Loucy (cell line): ENCODE measurements at regions not wholly inside any gene's neighbourhood (a gene's known extent, or its start where the extent isn't known, plus 50 kb on each side); places are given as distances from the start of the nearest gene placed in this dataset.

ENCODE experiments used
- EZH2phosphoT487 ChIP-seq: fragments of 200-600 bp; IDR thresholded peaks from 2 replicates; pipeline ENCODE4 v1.6.1; 2018; ENCODE audit warnings: antibody characterized with exemption, mild to moderate bottlenecking, moderate library complexity, borderline replicate concordance
- TF ChIP-seq, protein P1 (sequence below): fragments of 200-600 bp; sonication (generic); conservative IDR thresholded peaks from 2 replicates; pipeline ENCODE4 v1.5.1; 2014; ENCODE audit warnings: mild to moderate bottlenecking, antibody characterized with exemption, low read length

DNA sequence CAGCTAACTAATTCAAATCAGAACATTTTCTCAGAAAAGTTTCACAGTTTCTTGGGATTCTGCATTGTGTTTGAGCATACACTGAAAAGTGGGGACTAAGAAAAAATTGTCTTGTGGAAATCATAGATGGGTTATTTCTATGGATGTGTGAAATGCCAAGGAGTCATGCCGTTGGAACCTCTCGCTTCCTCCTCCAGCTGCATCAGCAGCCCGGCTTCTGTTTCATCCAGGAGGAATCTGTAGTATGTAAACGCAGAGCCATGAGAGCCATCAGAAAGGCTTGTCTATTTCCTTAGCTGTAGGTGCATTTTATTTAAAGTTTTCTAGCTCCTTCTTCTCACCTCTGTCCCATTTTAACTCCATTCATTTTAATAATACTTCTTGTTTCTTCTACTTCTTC is 1144.1 kb downstream of the GATA3 start:
- TF ChIP-seq, protein P1, sequence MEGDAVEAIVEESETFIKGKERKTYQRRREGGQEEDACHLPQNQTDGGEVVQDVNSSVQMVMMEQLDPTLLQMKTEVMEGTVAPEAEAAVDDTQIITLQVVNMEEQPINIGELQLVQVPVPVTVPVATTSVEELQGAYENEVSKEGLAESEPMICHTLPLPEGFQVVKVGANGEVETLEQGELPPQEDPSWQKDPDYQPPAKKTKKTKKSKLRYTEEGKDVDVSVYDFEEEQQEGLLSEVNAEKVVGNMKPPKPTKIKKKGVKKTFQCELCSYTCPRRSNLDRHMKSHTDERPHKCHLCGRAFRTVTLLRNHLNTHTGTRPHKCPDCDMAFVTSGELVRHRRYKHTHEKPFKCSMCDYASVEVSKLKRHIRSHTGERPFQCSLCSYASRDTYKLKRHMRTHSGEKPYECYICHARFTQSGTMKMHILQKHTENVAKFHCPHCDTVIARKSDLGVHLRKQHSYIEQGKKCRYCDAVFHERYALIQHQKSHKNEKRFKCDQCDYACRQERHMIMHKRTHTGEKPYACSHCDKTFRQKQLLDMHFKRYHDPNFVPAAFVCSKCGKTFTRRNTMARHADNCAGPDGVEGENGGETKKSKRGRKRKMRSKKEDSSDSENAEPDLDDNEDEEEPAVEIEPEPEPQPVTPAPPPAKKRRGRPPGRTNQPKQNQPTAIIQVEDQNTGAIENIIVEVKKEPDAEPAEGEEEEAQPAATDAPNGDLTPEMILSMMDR, result no peak
- no peak for TF ChIP-seq EZH2phosphoT487
